HG03558 (cell line): ENCODE measurements at regions not wholly inside any gene's neighbourhood (a gene's known extent, or its start where the extent isn't known, plus 50 kb on each side); places are given as distances from the start of the nearest gene placed in this dataset.

Source experiments
- ATAC-seq: cut with Tn5 transposase; IDR thresholded peaks from one replicate; pipeline ENCODE4 v1.9.1; 2021; ENCODE audit warnings: moderate number of reproducible peaks; ENCODE audit not compliant: unreplicated experiment; ENCODE audit errors: extremely low read depth

GRCh38 chr5:112614986-112615385, 122.7 kb upstream of the APC start:
- ATAC-seq = no peak

GRCh38 chr5:112616812-112617547, 120.7 kb upstream of the APC start:
- no peak for ATAC-seq

DNA sequence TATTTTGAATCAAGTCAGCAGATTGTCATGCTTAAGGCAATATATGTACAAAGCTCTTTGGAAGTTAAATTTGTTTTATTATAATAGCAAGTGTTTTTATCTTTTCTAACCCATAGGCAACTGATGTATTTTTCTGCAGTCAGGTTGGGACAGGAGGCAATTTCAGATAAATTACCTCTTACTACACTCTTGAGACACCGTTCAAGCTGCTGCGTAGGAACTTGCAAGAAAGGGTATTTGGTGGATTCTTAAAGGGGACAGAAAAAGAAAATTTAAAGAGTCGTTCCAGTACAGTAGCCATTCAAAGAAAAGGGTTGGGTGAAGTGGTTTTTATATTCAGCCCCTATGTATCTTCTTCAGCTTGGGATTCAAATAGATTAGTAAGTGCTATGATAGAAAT, 112.4 kb upstream of the APC start:
- no peak for ATAC-seq

DNA sequence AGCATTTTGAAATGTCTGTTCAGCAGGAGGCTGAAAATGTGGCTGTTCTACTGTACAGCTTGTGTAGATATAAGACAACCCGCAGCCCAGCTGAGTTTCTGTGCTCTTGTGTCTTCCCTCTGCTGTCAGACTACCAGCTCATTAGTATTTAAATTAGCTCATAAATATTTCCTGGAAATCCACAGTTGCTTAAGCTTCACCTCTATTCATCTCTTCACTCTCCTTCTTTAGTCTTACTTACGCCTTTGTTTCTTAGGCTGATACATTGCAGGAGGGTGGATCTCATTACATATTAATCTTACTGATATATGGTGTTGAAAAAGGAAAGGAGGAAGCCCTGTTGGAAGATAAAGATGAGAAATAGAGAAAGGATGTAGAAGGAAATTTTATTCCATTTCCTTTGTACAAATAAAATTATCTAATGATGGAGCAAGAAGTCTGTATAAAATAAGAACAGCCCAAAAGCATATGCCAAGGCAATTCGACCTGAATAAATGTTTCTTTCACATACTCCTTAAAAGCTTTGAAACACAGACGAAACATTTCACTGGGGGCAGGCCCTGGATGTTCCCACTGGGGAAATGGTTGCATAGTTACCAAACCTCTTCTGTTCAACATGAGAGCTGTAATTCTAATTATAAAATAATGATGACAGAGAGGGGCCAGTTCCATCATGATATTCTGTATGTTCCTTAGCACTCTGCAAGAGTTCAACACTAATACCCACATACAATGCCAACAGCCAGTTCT, 111.8 kb upstream of the APC start:
- no peak for ATAC-seq

GRCh38 chr5:112626715-112627114, 111.0 kb upstream of the APC start:
- no peak for ATAC-seq

DNA sequence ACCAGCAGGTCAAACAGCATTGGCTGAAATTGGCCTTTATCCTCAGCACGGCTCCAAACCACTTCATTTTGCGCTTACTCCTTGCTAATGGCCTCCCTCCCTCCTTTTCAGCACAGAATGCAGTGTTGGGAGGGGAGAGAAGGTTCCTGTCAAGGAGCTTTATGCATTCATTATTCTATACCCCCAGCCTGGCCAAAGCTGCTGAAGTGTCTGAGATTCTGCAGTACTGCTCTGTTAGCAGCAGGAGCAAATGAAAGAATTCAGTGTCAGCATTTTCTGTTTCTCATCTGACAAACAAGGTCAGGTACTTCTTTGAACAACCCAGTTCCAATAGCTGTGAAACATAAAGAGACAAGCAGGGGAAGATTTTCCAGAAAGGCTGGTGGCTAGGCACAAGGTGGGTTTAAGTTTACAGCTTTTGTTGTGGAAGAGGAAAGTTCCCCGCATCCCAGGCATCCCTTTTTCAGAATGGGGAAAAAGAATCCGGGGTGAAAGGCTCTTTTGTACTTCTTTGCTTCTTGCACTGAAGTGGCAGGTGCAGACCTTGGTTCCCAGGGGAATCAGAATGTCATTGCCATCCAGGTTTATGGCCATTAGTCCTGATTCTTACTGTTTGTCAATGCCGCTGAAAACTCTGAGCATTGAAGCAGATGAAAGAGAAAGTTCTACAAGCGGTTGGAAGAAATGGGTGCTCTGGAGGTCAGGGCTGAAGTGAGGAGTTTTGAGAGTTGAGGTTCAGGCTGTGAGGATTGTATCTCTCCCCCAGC, 109.3 kb upstream of the APC start:
- ATAC-seq = no peak

DNA sequence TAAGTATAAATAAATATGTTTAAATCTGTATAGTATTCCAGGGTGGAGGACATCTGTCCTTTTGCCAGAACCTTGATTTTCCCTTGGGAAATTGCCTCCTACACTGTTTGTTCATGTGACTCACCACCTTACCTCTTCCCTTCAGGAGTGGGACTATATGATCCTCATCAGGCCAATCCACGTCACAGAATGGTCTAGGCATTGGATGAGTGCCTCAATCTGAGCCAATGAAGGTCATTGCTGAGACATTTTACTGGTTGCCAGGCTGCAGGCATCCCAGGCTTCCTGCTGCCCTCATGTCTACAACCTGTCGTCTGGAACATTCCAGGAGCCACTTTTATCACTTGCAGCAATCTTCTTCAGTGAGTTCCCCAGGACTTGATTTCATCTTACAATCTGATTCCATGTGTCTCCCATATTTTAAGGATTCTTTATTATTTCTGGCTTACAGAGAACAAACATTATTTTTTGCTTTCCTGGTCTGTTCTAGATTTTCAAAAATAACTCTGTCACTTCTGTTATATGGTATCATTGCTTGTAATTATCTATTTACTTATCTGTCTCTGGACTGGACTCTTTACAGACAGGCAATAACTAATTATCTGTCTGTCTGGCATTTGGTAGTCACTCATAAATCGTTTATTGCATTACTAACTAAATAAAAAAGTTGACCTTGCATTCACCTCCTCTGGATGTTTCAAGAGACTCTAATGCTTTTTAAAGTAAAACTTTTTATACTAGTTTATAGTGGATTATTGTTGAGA, 107.3 kb upstream of the APC start:
- no peak for ATAC-seq

- no peak for ATAC-seq
Measured at GRCh38 chr5:112634166-112634565, 103.5 kb upstream of the APC start.

- no peak for ATAC-seq
Measured at GRCh38 chr5:112634796-112635195, 102.9 kb upstream of the APC start.

DNA sequence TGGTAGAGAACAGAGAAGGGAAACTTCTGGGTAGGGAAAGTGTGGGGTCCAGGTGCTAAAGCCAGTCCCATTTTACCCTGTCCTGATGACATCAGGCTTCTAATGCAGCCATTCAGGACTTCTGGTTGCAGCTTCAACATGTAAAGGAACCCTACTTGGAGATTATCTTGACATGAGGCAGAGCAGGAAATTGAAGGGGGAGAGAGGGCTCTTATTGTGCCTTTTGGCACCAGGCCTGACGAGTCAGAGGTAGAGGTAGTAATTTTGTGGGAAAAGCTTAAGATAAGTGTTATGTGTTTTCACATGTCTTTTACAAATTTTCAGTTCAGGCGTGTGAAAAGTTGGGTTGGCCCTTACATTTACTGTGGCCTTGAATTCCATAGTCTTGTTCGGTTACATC, 102.4 kb upstream of the APC start:
- no peak for ATAC-seq

DNA sequence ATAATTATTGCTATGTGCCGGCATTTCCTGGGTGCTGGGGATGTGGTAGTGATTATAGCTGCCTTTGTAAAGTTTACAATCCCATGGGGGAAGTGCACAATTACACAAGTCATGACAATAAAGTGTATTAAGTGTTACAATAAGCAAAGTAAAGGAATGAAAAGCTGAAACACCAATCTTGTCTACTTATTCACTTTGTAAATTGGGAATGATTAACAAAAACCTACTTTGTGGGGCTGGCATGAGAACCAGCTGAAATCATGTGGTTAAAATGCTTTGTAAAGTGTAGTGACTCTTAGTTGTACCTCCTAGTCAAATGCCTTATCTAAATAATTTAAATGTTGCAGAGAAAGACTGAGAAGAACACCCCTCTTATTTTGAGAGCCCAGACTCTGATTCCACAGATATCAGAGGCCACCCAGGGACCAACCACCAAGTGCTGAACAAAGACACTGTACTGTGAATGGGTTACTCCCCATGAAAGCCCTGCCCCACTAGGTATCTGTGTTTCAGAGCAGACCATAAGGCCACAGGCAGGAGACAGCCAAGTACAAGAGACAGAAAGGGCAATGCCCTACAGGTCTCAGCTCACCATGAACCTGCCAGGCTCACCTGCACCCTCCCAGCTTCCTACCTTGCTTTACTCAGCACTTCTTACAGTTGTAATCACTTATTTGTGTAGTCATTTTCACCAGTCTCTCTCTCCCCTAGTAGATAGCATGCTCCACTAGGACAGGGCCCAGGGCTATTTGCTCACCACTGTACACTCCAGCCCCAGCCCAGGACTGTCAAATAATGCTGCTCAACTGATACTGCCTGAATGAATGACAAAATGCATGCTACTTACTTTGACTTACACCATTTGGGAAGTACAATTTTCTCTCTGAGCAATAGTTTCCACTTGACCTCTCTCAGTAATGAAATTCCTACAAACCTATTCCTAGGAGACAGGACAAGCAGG, 101.6 kb upstream of the APC start:
- ATAC-seq = no peak

DNA sequence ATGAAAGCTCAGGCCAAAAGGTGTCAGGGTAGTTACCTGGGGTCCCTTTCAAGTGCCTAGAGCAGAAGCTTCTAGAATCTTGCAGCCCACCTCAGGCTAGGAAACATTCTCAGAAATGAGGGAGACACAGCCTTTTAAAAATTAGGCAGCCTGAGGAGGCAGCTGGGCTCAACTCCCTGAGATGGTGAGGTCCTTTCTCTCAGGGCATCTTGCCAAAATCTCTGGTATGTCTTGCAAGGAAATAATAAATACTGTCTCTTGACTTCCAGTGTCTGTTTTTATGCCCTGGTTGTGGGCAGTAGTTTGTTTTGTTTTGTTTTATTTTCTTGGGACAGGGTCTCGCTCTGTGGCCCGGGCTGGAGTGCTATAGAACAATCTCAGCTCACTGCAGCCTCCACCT, 100.9 kb upstream of the APC start:
- ATAC-seq = no peak

DNA sequence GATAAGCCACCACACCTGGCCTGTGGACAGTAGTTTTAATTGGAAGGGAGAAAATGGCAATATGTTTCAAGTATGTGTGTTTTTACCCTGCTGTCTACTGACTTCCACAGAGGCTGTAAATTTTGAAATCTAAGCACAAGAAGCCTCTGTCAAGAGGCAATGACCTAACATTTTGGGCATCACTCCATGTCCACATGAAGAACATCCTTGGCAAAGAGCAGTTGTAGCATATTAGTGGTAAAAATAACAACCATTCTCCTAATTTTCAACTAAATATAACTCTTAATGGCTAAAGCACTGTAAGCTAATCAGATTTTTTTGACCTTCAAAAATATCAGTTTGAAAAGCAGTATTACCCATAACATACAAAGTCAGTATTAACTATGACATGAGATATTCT, 100.3 kb upstream of the APC start:
- ATAC-seq = no peak

GRCh38 chr5:112640546-112640945, 97.1 kb upstream of the APC start:
- no peak for ATAC-seq

- no peak for ATAC-seq
Measured at GRCh38 chr5:112641515-112642110, 96.1 kb upstream of the APC start.

DNA sequence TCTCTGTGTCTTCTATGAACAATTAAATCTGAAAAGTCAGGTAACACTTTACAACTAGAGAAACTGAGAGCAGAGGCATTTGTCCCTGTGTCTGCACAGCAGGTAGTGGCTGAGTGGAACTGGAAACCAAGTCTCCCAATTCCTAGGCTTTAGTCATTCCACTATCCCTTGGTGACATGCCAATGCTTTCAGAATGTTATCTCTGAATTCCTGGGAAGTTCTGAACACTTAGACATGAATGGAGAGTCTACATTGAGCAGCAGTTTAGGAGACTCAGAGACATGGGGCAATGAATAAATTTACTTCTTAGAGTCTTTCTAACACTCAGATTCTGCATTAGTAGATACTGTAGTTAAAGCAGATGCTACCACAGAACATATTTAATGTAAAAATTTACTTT, 94.8 kb upstream of the APC start:
- ATAC-seq = no peak

- ATAC-seq = no peak
Measured at GRCh38 chr5:112643339-112643971, 94.2 kb upstream of the APC start.

DNA sequence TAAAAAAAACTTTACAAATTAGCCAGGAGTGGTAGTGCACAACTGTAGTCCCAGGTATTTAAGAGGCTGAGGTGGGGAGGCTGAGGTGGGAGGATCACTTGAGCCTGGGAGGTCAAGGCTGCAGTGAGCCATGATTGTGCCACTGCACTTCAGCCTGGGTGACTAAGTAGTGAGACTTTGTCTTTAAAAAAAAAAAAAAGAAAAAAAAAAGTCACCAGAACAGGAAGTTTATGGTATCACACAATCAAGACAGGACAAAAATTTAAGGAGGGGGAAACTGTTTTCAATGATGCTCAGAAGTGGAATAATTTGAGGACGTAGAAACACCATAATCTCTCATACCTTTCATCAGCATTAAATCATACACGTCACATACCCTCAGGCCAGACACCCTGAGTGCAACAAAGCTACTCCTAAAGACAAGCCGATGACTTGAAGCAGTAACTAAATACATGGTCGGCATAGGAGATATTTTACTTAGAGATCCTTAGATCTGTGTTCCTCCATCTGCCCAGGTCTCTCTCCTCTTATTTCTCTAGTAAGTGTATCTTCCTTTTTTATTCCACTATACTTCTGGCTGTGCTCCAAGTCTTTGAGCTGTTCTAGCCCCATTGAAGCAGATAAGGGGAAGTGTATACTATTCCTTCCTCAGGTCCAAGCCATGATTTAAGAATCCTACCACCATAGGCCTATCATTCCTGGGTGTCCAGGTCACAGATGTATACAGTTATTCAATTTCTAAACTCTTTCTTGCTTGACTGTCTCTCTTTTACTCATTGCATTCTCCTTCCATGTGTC, 91.3 kb upstream of the APC start:
- no peak for ATAC-seq
